ENCODE measurements at regions not wholly inside any gene's neighbourhood (a gene's known extent, or its start where the extent isn't known, plus 50 kb on each side); places are given as distances from the start of the nearest gene placed in this dataset.

DNA sequence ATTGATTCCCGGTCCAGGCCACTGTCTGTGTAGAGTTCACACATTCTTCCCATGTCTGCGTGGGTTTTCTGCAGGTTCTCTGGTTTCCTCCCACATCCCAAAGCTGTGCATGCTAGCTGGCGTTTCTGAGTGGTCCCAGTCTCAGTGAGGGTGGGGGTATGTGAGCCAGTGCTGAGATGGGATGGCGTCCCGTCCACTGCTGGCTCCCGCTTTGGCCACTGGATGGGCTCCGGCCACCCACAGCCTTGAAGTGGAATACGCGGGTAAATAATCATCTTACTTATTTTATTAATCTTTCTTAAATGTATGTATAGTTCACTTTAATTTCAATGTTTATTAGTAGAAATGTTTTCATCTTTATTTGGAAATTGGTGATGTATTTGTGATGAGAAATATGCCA is 343.5 kb upstream of the MANEA start:
- Histone ChIP-seq H3T11ph (ENCODE audit: low read length) (no peak overlapping the region), H4K5ac (ENCODE audit: insufficient read length, low read depth, low read length) (no peak overlapping the region), H4K20me1 (ENCODE audit: control insufficient read depth, insufficient read depth, insufficient read length) (no peaks in the 10 kb centered on the region), H3K79me1 (ENCODE audit: insufficient read depth, low read depth, low read length, poor library complexity, severe bottlenecking) (no peaks in the 10 kb centered on the region), H2BK20ac (ENCODE audit: low read depth, low read length, poor library complexity, severe bottlenecking) (no peak overlapping the region), H2AK5ac (ENCODE audit: insufficient read length, low read length) (no peak overlapping the region), H2BK12ac (ENCODE audit: insufficient read length, low read depth, low read length) (no peak overlapping the region), H2AFZ (ENCODE audit: low read length) (no peak overlapping the region), H3K4me1 (ENCODE audit: insufficient read depth, low read length) (no peaks in the 10 kb centered on the region), H3K9ac (ENCODE audit: extremely low read depth, insufficient read length, low read length) (no peak overlapping the region), H2BK120ac (ENCODE audit: low read depth, low read length, poor library complexity, severe bottlenecking) (no peak overlapping the region), H3K23me2 (ENCODE audit: insufficient read length, low read depth, low read length, poor library complexity, severe bottlenecking) (no peaks in the 10 kb centered on the region), H3K14ac (ENCODE audit: insufficient read depth, low read length) (no peak overlapping the region), H3K4ac (ENCODE audit: low read depth, low read length) (no peak overlapping the region), H2BK5ac (ENCODE audit: insufficient read length, low read length) (no peak overlapping the region), H3K4me2 (ENCODE audit: insufficient read depth, insufficient read length, low read length) (no peak overlapping the region), H3K27me3 (ENCODE audit: insufficient read depth, low read length) (peaks cover 2% of the 10 kb centered on the region; the same call in 1 of the 2 replicates), H3K9me3 (ENCODE audit: control insufficient read depth, low read depth, low read length) (no peaks in the 10 kb centered on the region), H4K8ac (replicated peaks; ENCODE audit: insufficient read length, low read depth, low read length) (no peak overlapping the region), H3K18ac (ENCODE audit: insufficient read length, low read depth, low read length) (no peak overlapping the region), H4K91ac (ENCODE audit: insufficient read length, low read depth, low read length) (no peak overlapping the region), H3K23ac (ENCODE audit: insufficient read length, low read depth, low read length) (no peak overlapping the region), H3K27ac (ENCODE audit: insufficient read length, low read depth, low read length) (no peak overlapping the region), H3K56ac (ENCODE audit: insufficient read length, low read depth, low read length) (no peak overlapping the region), H3K79me2 (ENCODE audit: insufficient read depth, low read length) (no peaks in the 10 kb centered on the region), H2BK15ac (ENCODE audit: low read depth, low read length) (no peak overlapping the region)
- Mint-ChIP-seq H3K4me1 (peaks cover 1 to 2% of the 10 kb centered on the region in 2 experiments), H3K27me3 (ENCODE audit: low read depth) (peaks cover 29% of the 10 kb centered on the region), H3K4me3 (no peak overlapping the region), H3K36me3 (ENCODE audit: insufficient read depth in 1 of 3, low read depth in 3 of 3) (no peaks in the 10 kb centered on the region), H3K27ac (peak overlapping the region in 1 of 3 experiments; percentile 72; a peak in 1 of 7 replicates), H3K9me3 (no peaks in the 10 kb centered on the region)
- WGBS (ENCODE audit: extremely low coverage, insufficient read length, low lambda C conversion rate), result no CpG with 5 or more reads among the region's 9 CpGs
- no peak for DNase-seq
- TF ChIP-seq, protein P1, sequence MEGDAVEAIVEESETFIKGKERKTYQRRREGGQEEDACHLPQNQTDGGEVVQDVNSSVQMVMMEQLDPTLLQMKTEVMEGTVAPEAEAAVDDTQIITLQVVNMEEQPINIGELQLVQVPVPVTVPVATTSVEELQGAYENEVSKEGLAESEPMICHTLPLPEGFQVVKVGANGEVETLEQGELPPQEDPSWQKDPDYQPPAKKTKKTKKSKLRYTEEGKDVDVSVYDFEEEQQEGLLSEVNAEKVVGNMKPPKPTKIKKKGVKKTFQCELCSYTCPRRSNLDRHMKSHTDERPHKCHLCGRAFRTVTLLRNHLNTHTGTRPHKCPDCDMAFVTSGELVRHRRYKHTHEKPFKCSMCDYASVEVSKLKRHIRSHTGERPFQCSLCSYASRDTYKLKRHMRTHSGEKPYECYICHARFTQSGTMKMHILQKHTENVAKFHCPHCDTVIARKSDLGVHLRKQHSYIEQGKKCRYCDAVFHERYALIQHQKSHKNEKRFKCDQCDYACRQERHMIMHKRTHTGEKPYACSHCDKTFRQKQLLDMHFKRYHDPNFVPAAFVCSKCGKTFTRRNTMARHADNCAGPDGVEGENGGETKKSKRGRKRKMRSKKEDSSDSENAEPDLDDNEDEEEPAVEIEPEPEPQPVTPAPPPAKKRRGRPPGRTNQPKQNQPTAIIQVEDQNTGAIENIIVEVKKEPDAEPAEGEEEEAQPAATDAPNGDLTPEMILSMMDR (conservative IDR thresholded peaks at IDR 0.05), result no peak

Data from H9 (cell line).